HG03575 (cell line): ENCODE measurements at regions not wholly inside any gene's neighbourhood (a gene's known extent, or its start where the extent isn't known, plus 50 kb on each side); places are given as distances from the start of the nearest gene placed in this dataset.
A peak's percentile ranks its signal among the peaks of the same experiment; 100 is the strongest.
"Not testable (repeated sequence)": the region's sequence is repeated elsewhere in the genome, so short reads cannot be mapped to it uniquely, and the experiment has no call there.

ENCODE experiments used
- ATAC-seq: cut with Tn5 transposase; IDR thresholded peaks from one replicate; pipeline ENCODE4 v1.9.1; 2021; ENCODE audit not compliant: unreplicated experiment, insufficient number of reproducible peaks, low FRiP score; ENCODE audit errors: extremely low read depth

DNA sequence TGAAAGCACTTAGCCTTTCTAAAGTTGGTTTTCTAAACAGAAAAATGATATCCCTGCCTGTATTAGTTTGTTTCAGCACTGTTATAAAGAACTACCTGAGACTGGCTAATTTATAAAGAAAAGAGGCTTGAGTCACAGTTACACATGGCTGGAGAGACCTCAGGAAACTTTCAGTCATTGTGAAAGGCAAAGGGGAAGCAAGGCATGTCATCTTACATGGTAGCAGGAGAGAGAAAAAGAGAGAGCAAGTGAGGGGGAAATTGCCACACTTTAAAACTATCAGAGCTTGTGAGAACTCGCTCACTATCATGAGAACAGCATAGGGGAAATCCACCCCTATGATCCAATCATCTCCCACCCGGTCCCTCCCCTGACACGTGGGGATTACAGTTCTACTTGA is 64.9 kb downstream of the FAM170A start:
- ATAC-seq, result no peak

DNA sequence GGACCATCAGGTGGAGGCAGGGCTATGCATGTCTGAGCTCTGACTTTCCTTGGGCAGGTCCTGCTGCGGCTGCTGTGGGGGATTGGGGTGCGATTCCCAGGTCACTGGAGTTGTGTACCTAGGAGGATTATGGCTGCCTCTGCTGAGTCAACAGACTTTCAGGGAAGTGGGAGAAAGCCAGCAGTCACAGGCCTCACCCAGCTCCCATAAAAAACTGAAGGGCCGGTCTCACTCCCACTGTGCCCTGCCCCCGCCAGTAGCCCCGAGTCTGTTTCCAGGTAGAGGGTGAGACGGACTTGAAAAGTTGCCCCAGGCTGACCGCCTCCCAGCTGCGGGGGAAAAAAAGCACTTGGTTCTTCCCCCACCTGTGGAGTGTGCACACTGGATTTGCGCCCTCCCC is 76.7 kb downstream of the FAM170A start:
- ATAC-seq, result no peak

GRCh38 chr5:119708076-119708790 is 78.9 kb downstream of the FAM170A start:
- no peak for ATAC-seq

DNA sequence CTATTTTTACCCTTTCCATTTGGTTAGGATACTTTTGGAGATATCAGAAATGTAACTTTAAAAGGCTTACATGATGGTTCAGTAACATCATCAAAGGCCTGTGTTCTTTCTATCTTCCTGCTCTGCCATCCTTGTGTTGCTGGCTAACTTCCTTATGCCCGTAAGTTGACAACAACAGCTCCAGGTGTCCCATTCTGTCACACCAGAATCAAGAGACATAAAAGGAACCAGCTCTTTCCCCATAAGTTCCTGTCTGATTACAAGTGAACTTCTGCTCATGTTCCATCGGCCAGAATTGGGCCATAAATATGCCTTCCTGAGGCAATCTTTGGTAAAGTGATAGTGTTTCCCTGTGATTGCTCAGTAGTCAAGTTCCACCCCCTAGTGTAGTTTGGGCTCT is 92.4 kb downstream of the FAM170A start:
- ATAC-seq, result no peak

DNA sequence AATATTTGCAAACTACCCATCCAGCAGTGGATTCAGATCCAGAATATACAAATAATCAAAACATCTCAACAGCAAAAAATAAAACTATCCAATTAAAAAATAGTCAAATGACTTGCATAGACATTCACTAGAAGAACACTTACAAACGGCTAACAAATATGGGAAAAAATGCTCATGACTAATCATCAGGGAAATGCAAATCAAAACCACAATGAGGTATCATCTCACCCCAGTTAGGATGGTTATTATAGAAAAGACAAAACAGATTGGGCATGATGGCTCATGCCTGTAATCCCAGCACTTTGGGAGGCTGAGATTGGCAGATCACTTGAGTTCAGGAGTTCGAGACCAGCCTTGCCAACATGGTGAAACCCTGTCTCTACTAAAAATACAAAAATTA is 95.9 kb downstream of the FAM170A start:
- not testable (repeated sequence) for ATAC-seq

DNA sequence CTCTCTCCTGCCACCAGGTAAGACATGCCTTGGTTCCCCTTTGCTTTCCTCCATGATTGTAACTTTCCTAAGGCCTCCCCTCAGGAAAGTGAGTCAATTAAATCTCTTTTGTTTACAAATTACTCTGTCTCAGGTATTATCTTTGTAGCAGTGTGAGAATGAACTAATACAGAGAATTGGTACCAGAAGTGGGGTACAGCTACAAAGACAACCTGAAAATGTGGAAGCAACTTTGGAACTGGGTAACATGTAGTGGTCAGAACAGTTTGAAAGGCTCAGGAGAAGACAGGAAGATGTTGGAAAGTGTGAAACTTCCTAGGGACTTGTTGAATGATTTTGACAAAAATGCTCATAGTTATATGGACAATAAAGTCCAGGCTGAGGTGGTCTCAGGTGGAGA is 97.2 kb downstream of the FAM170A start:
- ATAC-seq, result no peak

DNA sequence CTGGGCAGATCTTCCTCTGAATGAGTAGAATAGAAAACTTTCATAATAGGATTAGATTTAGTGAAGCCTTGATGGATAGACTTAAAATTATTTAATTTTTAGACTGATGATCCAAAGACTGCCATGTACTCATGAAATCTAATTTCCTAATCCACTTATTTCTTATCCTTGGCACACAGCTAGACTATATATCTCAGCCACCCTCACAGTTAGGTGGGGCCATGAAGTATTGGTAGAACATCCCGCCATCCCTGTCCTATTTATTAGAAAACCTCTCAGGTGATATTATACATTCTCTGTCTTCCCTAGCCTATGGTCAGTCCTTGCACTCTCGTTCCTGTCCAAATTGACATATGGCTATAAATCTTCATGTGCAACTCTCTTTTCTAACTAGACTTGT is 110.9 kb downstream of the FAM170A start:
- ATAC-seq, result no peak

DNA sequence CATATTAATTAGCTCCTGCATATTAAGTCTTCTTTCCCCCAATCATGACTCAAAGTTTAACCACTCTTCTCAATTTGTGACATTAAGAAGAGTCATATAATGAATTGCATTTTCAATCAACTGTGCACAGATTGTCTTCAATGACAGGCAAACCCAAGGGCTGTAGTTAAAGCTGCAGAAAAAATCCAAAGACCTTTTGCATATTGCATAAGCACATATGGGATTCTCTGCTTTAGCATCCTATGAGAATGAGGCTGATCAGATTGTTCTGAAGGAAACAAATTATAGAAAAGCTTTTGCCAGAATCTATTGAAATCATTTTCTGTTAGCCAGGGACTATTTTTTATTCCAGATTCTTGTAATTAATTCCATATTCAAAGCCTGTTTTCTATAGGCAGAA is 112.3 kb downstream of the FAM170A start:
- no peak for ATAC-seq

GRCh38 chr5:119742311-119742710 is 113.0 kb downstream of the FAM170A start:
- no peak for ATAC-seq

DNA sequence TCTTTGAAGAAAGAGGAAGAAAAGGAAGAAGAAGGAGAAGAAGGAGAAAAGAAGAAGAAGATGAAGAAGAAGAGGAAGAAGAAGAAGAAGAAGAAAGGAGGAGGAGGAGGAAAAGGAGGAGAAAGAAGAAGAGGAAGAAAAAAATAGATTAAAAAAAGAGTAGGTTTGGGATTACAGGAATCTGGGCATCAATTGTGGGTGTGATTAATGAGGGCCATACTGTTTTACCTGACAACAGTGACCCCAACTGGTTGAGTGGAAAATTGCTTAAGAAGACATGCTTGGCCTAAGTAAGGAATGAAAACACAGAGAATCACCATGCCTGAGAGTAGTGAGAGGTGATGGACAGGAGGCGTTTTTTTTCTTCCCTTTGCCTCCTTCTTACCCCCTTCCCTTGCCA is 114.6 kb downstream of the FAM170A start:
- ATAC-seq, result peak; percentile 89

GRCh38 chr5:119745976-119746375 is 116.6 kb downstream of the FAM170A start:
- no peak for ATAC-seq

DNA sequence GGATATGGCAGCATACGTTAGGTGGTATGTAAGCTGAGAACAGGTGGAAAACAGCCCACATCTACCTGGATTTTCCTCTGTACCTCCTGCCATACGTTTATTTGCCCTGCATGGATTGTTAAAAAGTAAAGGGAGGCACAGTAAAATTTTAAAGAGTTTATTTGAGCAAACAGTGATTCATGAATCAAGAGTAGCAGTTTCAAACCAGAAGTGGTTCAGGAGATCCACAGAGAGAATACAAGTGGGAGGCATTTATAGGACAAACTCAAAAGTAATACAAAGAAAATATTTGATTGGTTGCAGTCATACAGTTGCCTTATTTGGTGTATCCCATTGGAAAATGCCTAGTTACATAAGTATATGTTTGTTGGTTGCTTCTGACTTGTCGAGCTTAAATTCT is 117.6 kb downstream of the FAM170A start:
- no peak for ATAC-seq

DNA sequence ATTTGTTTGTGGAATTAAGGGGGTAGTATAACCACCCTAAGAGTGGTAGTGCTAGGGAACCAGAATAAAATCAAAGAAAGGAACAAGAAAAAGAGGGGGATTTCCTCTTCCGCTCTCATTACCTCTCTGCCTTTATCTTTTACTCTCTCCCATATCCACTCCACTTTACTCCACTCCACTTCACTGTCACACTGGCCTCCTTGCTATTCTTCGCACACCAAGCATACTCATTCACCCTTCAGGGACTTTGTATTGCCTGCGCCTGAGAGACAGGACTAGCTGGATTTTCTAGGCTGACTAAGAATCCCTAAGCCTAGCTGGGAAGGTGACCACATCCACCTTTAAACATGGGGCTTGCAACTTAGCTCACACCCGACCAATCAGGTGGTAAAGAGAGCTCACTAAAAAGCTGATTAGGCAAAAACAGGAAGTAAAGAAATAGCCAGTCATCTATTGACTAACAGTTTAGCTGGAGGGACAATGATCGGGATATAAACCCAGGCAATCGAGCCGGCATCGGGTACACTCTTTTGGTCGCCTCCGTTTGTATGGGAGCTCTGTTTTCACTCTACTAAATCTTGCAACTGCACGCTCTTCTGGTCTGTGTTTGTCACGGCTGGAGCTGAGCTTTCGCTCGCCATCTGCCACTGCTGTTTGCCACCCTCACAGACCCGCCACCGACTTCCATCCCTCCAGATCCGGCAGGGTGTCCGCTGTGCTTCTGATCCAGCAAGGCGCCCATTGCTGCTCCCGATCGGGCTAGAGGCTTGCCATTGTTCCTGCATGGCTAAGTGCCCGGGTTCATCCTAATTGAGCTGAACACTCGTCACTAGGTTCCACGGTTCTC is 121.8 kb downstream of the FAM170A start:
- no peak for ATAC-seq

- ATAC-seq, result no peak
Observed at GRCh38 chr5:119751734-119752094, 122.4 kb downstream of the FAM170A start.

- ATAC-seq, result no peak
Observed at GRCh38 chr5:119752921-119753886, 123.8 kb downstream of the FAM170A start.

DNA sequence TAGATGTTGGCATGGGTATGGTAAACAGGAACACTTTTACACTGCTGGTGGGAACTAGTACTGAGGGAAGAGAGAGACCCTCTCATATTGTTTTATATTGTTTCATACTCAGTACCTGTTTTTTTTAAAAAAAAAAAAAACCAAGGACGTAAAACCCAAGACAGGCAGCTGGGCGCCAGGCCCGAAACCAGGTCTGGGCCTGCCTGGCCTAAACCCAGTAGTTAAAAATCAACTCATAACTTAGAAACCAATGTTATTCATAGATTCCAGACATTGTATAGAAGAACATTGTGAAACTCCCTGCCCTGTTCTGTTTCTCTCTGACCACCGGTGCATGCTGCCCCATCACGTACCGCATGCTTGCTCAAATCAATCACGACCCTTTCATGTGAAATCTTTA is 125.5 kb downstream of the FAM170A start:
- not testable (repeated sequence) for ATAC-seq

DNA sequence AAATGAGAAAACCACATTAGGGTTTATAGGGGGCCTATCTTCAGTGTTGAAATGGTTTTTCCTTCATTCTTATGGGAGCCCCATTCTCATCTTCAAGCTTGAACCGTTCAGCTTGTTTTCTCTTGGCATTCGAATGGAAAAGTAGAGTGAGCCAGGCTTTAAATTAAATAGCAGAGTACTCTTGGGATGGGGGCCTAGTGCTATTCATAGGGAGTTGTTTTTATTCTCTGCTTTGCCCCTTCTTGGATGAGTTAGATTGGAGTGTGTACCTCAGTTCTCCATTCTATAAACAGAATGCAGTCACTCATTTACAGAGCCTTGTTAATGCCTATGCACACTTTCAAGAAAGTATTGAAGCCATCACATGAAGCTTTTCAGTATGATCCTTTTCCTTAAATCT is 127.9 kb downstream of the FAM170A start:
- ATAC-seq, result no peak

DNA sequence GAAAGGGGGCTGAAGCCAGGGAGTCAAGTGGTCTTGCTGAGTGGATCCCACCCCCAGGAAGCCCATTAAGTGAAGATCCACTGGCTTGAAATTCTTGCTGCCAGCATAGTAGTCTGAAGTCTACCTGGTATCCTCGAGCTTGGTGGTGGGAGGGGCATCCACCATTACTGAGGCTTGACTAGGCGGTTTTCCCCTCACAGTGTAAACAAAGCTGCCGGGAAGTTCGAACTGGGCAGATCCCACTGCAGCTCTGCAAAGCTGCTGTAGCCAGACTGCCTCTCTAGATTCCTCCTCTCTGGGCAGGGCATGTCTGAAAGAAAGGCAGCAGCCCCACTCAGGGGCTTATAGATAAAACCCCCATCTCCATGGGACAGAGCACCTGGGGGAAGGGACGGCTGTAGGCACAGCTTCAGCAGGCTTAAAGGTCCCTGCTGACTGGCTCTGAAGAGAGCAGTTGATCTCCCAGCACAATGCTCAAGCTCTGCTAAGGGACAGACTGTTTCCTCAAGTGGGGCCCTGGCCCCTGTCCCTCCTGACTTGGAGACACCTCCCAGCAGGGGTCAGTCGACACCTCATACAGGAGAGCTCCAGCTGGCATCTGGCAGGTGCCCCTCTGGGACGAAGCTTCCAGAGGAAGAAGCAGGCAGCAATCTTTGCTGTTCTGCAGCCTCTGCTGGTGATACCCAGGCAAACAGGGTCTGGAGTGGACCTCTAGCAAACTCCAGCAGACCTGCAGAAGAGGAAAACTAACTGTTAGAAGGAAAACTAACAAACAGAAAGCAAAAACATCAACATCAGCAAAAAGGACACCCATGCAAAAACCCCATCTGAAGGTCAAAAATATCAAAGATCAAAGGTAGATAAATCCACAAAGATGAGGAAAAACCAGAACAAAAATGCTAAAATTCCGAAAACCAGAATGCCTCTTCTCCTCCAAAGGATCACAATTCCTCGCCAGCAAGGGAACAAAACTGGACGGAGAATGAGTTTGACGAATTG is 140.6 kb downstream of the FAM170A start:
- not testable (repeated sequence) for ATAC-seq
